Skeletal muscle satellite cell (primary cell): ENCODE measurements at regions not wholly inside any gene's neighbourhood (a gene's known extent, or its start where the extent isn't known, plus 50 kb on each side); places are given as distances from the start of the nearest gene placed in this dataset.

Source experiments
- H3K27me3 ChIP-seq: 2 replicates; pipeline ENCODE4 v1.7.0; 2013; ENCODE audit warnings: low read length; ENCODE audit not compliant: control insufficient read depth, insufficient read depth
- H3K36me3 ChIP-seq: 2 replicates; pipeline ENCODE4 v1.7.0; 2013; ENCODE audit warnings: mild to moderate bottlenecking, control low read depth, low read length; ENCODE audit not compliant: insufficient read depth
- H3K4me1 ChIP-seq: 2 replicates; pipeline ENCODE4 v1.7.0; 2013; ENCODE audit warnings: low read length; ENCODE audit not compliant: control insufficient read depth, insufficient read depth
- H3K4me2 ChIP-seq: 2 replicates; pipeline ENCODE4 v1.7.0; 2013; ENCODE audit warnings: mild to moderate bottlenecking, low read length
- H3K4me3 ChIP-seq: 2 replicates; pipeline ENCODE4 v1.7.0; 2013; ENCODE audit warnings: low read length
- H3K9ac ChIP-seq: 2 replicates; pipeline ENCODE4 v1.7.0; 2013; ENCODE audit warnings: mild to moderate bottlenecking, low read depth, low read length, moderate library complexity
- H3K9me3 ChIP-seq: replicated peaks from 2 replicates; pipeline ENCODE4 v1.7.0; 2013; ENCODE audit warnings: mild to moderate bottlenecking, control low read depth, low read length

- Histone ChIP-seq H3K36me3 (no peaks in the 10 kb centered on the region), H3K4me2 (no peak overlapping the region), H3K27me3 (no peaks in the 10 kb centered on the region), H3K9ac (no peak overlapping the region), H3K4me3 (no peak overlapping the region), H3K9me3 (peaks cover 13% of the 10 kb centered on the region), H3K4me1 (no peaks in the 10 kb centered on the region)
Measured at GRCh38 chr6:104183816-104184435, 675.8 kb downstream of the HACE1 start.

GRCh38 chr6:104182811-104183210, 676.9 kb downstream of the HACE1 start:
- peaks cover 10% of the 10 kb centered on the region for H3K9me3 ChIP-seq
- no peak overlapping the region for H3K4me2 ChIP-seq
- no peak overlapping the region for H3K9ac ChIP-seq
- H3K27me3 ChIP-seq = no peaks in the 10 kb centered on the region
- H3K4me1 ChIP-seq = no peaks in the 10 kb centered on the region
- H3K36me3 ChIP-seq = no peaks in the 10 kb centered on the region
- no peak overlapping the region for H3K4me3 ChIP-seq

- Histone ChIP-seq H3K4me1 (no peaks in the 10 kb centered on the region), H3K27me3 (no peaks in the 10 kb centered on the region), H3K4me3 (no peak overlapping the region), H3K9ac (no peak overlapping the region), H3K4me2 (no peak overlapping the region), H3K9me3 (no peaks in the 10 kb centered on the region), H3K36me3 (no peaks in the 10 kb centered on the region)
Measured at GRCh38 chr6:104173668-104174067, 686.1 kb downstream of the HACE1 start.

- Histone ChIP-seq H3K9ac (no peak overlapping the region), H3K4me1 (no peaks in the 10 kb centered on the region), H3K4me2 (no peak overlapping the region), H3K27me3 (no peaks in the 10 kb centered on the region), H3K9me3 (no peaks in the 10 kb centered on the region), H3K36me3 (no peaks in the 10 kb centered on the region), H3K4me3 (no peak overlapping the region)
Measured at GRCh38 chr6:104170401-104170800, 689.3 kb downstream of the HACE1 start.

GRCh38 chr6:104166055-104166668, 693.6 kb downstream of the HACE1 start:
- no peak overlapping the region for H3K9ac ChIP-seq
- no peaks in the 10 kb centered on the region for H3K27me3 ChIP-seq
- H3K36me3 ChIP-seq = no peaks in the 10 kb centered on the region
- H3K4me1 ChIP-seq = no peaks in the 10 kb centered on the region
- no peak overlapping the region for H3K4me2 ChIP-seq
- H3K9me3 ChIP-seq = peaks cover 11% of the 10 kb centered on the region
- H3K4me3 ChIP-seq = no peak overlapping the region

GRCh38 chr6:104162036-104162669, 697.6 kb downstream of the HACE1 start:
- H3K27me3 ChIP-seq = no peaks in the 10 kb centered on the region
- no peak overlapping the region for H3K4me2 ChIP-seq
- H3K9me3 ChIP-seq = peaks cover 11% of the 10 kb centered on the region
- no peaks in the 10 kb centered on the region for H3K4me1 ChIP-seq
- no peaks in the 10 kb centered on the region for H3K36me3 ChIP-seq
- no peak overlapping the region for H3K4me3 ChIP-seq
- H3K9ac ChIP-seq = no peak overlapping the region

- no peaks in the 10 kb centered on the region for H3K36me3 ChIP-seq
- no peak overlapping the region for H3K4me3 ChIP-seq
- H3K4me1 ChIP-seq = no peaks in the 10 kb centered on the region
- peaks cover 11% of the 10 kb centered on the region for H3K9me3 ChIP-seq
- H3K9ac ChIP-seq = no peak overlapping the region
- H3K4me2 ChIP-seq = no peak overlapping the region
- H3K27me3 ChIP-seq = no peaks in the 10 kb centered on the region
Measured at GRCh38 chr6:104159045-104159618, 700.6 kb downstream of the HACE1 start.

GRCh38 chr6:104143757-104144156, 716.0 kb downstream of the HACE1 start:
- no peaks in the 10 kb centered on the region for H3K27me3 ChIP-seq
- no peaks in the 10 kb centered on the region for H3K36me3 ChIP-seq
- H3K4me1 ChIP-seq = no peaks in the 10 kb centered on the region
- H3K9me3 ChIP-seq = peaks cover 3% of the 10 kb centered on the region
- H3K4me3 ChIP-seq = no peak overlapping the region
- H3K9ac ChIP-seq = no peak overlapping the region
- H3K4me2 ChIP-seq = no peak overlapping the region

GRCh38 chr6:104134876-104135275, 724.8 kb downstream of the HACE1 start:
- Histone ChIP-seq H3K4me1 (no peaks in the 10 kb centered on the region), H3K4me2 (no peak overlapping the region), H3K9ac (no peak overlapping the region), H3K36me3 (no peaks in the 10 kb centered on the region), H3K4me3 (no peak overlapping the region), H3K9me3 (peaks cover 4% of the 10 kb centered on the region), H3K27me3 (no peaks in the 10 kb centered on the region)

- Histone ChIP-seq H3K9ac (no peak overlapping the region), H3K27me3 (no peaks in the 10 kb centered on the region), H3K4me2 (no peak overlapping the region), H3K36me3 (no peaks in the 10 kb centered on the region), H3K4me3 (no peak overlapping the region), H3K9me3 (peaks cover 4% of the 10 kb centered on the region), H3K4me1 (no peaks in the 10 kb centered on the region)
Measured at GRCh38 chr6:104130343-104130742, 729.4 kb downstream of the HACE1 start.

GRCh38 chr6:104126315-104127005, 733.3 kb downstream of the HACE1 start:
- no peak overlapping the region for H3K9ac ChIP-seq
- H3K9me3 ChIP-seq = no peaks in the 10 kb centered on the region
- H3K4me2 ChIP-seq = no peak overlapping the region
- no peaks in the 10 kb centered on the region for H3K27me3 ChIP-seq
- H3K4me3 ChIP-seq = no peak overlapping the region
- H3K36me3 ChIP-seq = no peaks in the 10 kb centered on the region
- no peaks in the 10 kb centered on the region for H3K4me1 ChIP-seq
